SK-N-SH (cell line): ENCODE measurements at regions not wholly inside any gene's neighbourhood (a gene's known extent, or its start where the extent isn't known, plus 50 kb on each side); places are given as distances from the start of the nearest gene placed in this dataset.

ENCODE experiments used
- CTCF ChIA-PET: fragments of 300-600, 350-600 bp; formaldehyde crosslinking; extraction: SDS; loops from one replicate; lab custom pipeline; 2021; lab: Yijun Ruan, JAX
- POLR2A ChIA-PET: fragments of 350-600 bp; sonication (Branson Sonifier 250); formaldehyde crosslinking; extraction: SDS; loops from one replicate; lab custom pipeline; 2020; ENCODE audit warnings: antibody characterized with exemption, inconsistent platforms; lab: Yijun Ruan, JAX
- DNase-seq: peaks from one replicate; pipeline ENCODE4 v3.0.0; 2012
- H2AFZ ChIP-seq: fragments of 200-600 bp; sonication (generic); 2 replicates; pipeline ENCODE4 v1.8.1; 2016; ENCODE audit warnings: antibody characterized with exemption, mild to moderate bottlenecking, low read depth
- H3F3A ChIP-seq: fragments of 200-600 bp; sonication (generic); replicated peaks from 2 replicates; pipeline ENCODE3; 2016; ENCODE audit warnings: antibody characterized with exemption, mild to moderate bottlenecking; ENCODE audit not compliant: insufficient read depth
- H3K27ac ChIP-seq, 2 experiments: fragments of 200-500 bp in 1 of 2; fragments of 200-600 bp in 1 of 2; sonication (Bioruptor generic) in 1 of 2; sonication (generic), shearing (Covaris generic) in 1 of 2; 2 replicates each; pipeline versions ENCODE4 v1.5.1 to v1.6.1; 2014 to 2016; ENCODE audit warnings: low read depth in 2 of 2, inconsistent platforms in 1 of 2, low read length in 1 of 2, mild to moderate bottlenecking in 1 of 2, mixed read lengths in 1 of 2
- H3K27me3 ChIP-seq: fragments of 200-600 bp; sonication (generic), shearing (Covaris generic); 2 replicates; pipeline ENCODE4 v1.6.1; 2016; ENCODE audit warnings: mixed run types; ENCODE audit not compliant: insufficient read depth
- H3K36me3 ChIP-seq, 2 experiments: fragments of 200-500 bp in 1 of 2; fragments of 200-600 bp in 1 of 2; sonication (Bioruptor generic) in 1 of 2; sonication (generic) in 1 of 2; replicated peaks in 1 of 2; 2 replicates each; pipeline versions ENCODE3 to v1.5.1; 2014 to 2016; ENCODE audit warnings: low read length in 1 of 2, mild to moderate bottlenecking in 1 of 2; ENCODE audit not compliant: insufficient read depth in 2 of 2, control insufficient read depth in 1 of 2
- H3K4me1 ChIP-seq, 2 experiments: fragments of 200-500 bp in 1 of 2; fragments of 200-600 bp in 1 of 2; sonication (Bioruptor generic) in 1 of 2; sonication (generic), shearing (Covaris generic) in 1 of 2; 2 replicates each; pipeline versions ENCODE4 v1.5.1 to v1.6.1; 2014 to 2016; ENCODE audit warnings: low read depth in 1 of 2, low read length in 1 of 2, mixed run types in 1 of 2; ENCODE audit not compliant: insufficient read depth in 2 of 2, control insufficient read depth in 1 of 2
- H3K4me2 ChIP-seq: fragments of 200-600 bp; sonication (generic), shearing (Covaris generic); 2 replicates; pipeline ENCODE4 v1.6.1; 2017; ENCODE audit warnings: mixed run types
- H3K4me3 ChIP-seq, 2 experiments: fragments of 200-500 bp in 1 of 2; fragments of 200-600 bp in 1 of 2; sonication (Bioruptor generic) in 1 of 2; sonication (generic), shearing (Covaris generic) in 1 of 2; 2 replicates each; pipeline versions ENCODE4 v1.5.1 to v1.8.1; 2014 to 2016; ENCODE audit warnings: low read depth in 2 of 2, inconsistent platforms in 1 of 2, low read length in 1 of 2, mild to moderate bottlenecking in 1 of 2, mixed read lengths in 1 of 2, moderate library complexity in 1 of 2
- H3K79me2 ChIP-seq: fragments of 200-600 bp; sonication (generic); 2 replicates; pipeline ENCODE4 v1.8.1; 2017; ENCODE audit warnings: mild to moderate bottlenecking; ENCODE audit not compliant: insufficient read depth
- H3K9ac ChIP-seq: fragments of 200-600 bp; sonication (generic); 2 replicates; pipeline ENCODE4 v1.6.1; 2017; ENCODE audit warnings: mixed run types
- H3K9me2 ChIP-seq: fragments of 200-600 bp; sonication (generic); 2 replicates; pipeline ENCODE4 v1.6.1; 2017; ENCODE audit warnings: mixed run types
- H3K9me3 ChIP-seq: fragments of 200-600 bp; sonication (generic); 2 replicates; pipeline ENCODE4 v1.6.1; 2017; ENCODE audit warnings: mixed run types, mild to moderate bottlenecking, moderate library complexity
- H4K20me1 ChIP-seq: fragments of 200-600 bp; sonication (generic); 2 replicates; pipeline ENCODE4 v1.6.1; 2017; ENCODE audit warnings: mild to moderate bottlenecking, mixed run types; ENCODE audit not compliant: insufficient read depth
- EP300 ChIP-seq, 2 experiments: IDR thresholded peaks; 2 replicates each; pipeline versions ENCODE4 v1.4.0 to v1.6.1; 2012; ENCODE audit warnings: borderline replicate concordance in 1 of 2, low read depth in 1 of 2, low read length in 1 of 2
- EZH2phosphoT487 ChIP-seq: fragments of 200-600 bp; sonication (generic); IDR thresholded peaks from 2 replicates; pipeline ENCODE4 v1.6.1; 2017; ENCODE audit warnings: low read depth, mixed run types, mild to moderate bottlenecking, antibody characterized with exemption, moderate library complexity, borderline replicate concordance
- FOXJ3 ChIP-seq: sonication (generic); formaldehyde crosslinking; IDR thresholded peaks from 2 replicates; pipeline ENCODE4 v1.5.1; 2020; ENCODE audit warnings: mild to moderate bottlenecking, missing genetic modification reagents
- FOXM1 ChIP-seq: IDR thresholded peaks from 2 replicates; pipeline ENCODE4 v1.4.0; 2012; ENCODE audit warnings: low read depth, mild to moderate bottlenecking
- IRF3 ChIP-seq: fragments of 150-350 bp; IDR thresholded peaks from 2 replicates; pipeline ENCODE4 v1.6.1; 2016; ENCODE audit warnings: mild to moderate bottlenecking, low read depth, low read length
- MAX ChIP-seq: IDR thresholded peaks from 2 replicates; pipeline ENCODE4 v1.4.0; 2012; ENCODE audit warnings: low read depth
- MEF2A ChIP-seq: IDR thresholded peaks from 2 replicates; pipeline ENCODE4 v1.4.0; 2012; ENCODE audit warnings: low read depth, borderline replicate concordance
- MXI1 ChIP-seq: IDR thresholded peaks from 2 replicates; pipeline ENCODE4 v1.6.1; 2012; ENCODE audit warnings: mild to moderate bottlenecking, low read depth, low read length, improper control_type of control experiment
- NRF1 ChIP-seq: IDR thresholded peaks from 2 replicates; pipeline ENCODE4 v1.6.1; 2012; ENCODE audit warnings: low read depth, mild to moderate bottlenecking, low read length
- PBX3 ChIP-seq: IDR thresholded peaks from 2 replicates; pipeline ENCODE4; 2012
- RAD21 ChIP-seq: IDR thresholded peaks from 2 replicates; pipeline ENCODE4 v1.6.1; 2012; ENCODE audit warnings: mild to moderate bottlenecking, low read length
- RCOR1 ChIP-seq: fragments of 150-350 bp; IDR thresholded peaks from 2 replicates; pipeline ENCODE4 v1.6.1; 2017; ENCODE audit warnings: antibody characterized with exemption, low read length
- RXRA ChIP-seq: IDR thresholded peaks from 2 replicates; pipeline ENCODE4 v1.4.0; 2012; ENCODE audit warnings: low read depth, mild to moderate bottlenecking, borderline replicate concordance
- SMC3 ChIP-seq: IDR thresholded peaks from 2 replicates; pipeline ENCODE4 v1.6.1; 2012; ENCODE audit warnings: low read depth, low read length, improper control_type of control experiment
- TAF1 ChIP-seq: IDR thresholded peaks from 2 replicates; pipeline ENCODE4 v1.6.1; 2012; ENCODE audit warnings: low read depth, mild to moderate bottlenecking, low read length, moderate library complexity, borderline replicate concordance
- TCF12 ChIP-seq: IDR thresholded peaks from 2 replicates; pipeline ENCODE4 v1.4.0; 2012
- TEAD4 ChIP-seq: IDR thresholded peaks from 2 replicates; pipeline ENCODE4 v1.4.0; 2012; ENCODE audit warnings: mild to moderate bottlenecking, borderline replicate concordance; ENCODE audit not compliant: insufficient read depth
- USF2 ChIP-seq: fragments of 150-350 bp; IDR thresholded peaks from 2 replicates; pipeline ENCODE4 v1.6.1; 2017; ENCODE audit warnings: antibody characterized with exemption, low read length, low read depth, borderline replicate concordance
- YY1 ChIP-seq: IDR thresholded peaks from 2 replicates; pipeline ENCODE4 v1.4.0; 2012; ENCODE audit warnings: low read depth, mild to moderate bottlenecking
- WGBS: methylation state at CpG from one replicate; pipeline ENCODE4 v1.1.6; 2017; ENCODE audit warnings: low lambda C conversion rate; 5-methylcytosine and 5-hydroxymethylcytosine counted together
- TF ChIP-seq, protein P1 (sequence below): IDR thresholded peaks from 2 replicates; pipeline ENCODE4 v1.4.0; 2012; ENCODE audit warnings: low read depth, borderline replicate concordance

GRCh38 chr2:41597680-41598079, 450.1 kb upstream of the PKDCC start:
- no peak overlapping the region for H3K4me3 ChIP-seq
- peaks cover 0 to 23% of the 10 kb centered on the region in 2 experiments; a peak in 1 of 4 replicates for H3K4me1 ChIP-seq
- H3K79me2 ChIP-seq, result no peaks in the 10 kb centered on the region
- H3K27me3 ChIP-seq, result no peaks in the 10 kb centered on the region
- no peak for TF ChIP-seq SMC3
- TF ChIP-seq EZH2phosphoT487, result no peak
- TF ChIP-seq MEF2A, result no peak
- no peak for TF ChIP-seq TAF1
- TF ChIP-seq RCOR1, result no peak
- TF ChIP-seq, protein P1, sequence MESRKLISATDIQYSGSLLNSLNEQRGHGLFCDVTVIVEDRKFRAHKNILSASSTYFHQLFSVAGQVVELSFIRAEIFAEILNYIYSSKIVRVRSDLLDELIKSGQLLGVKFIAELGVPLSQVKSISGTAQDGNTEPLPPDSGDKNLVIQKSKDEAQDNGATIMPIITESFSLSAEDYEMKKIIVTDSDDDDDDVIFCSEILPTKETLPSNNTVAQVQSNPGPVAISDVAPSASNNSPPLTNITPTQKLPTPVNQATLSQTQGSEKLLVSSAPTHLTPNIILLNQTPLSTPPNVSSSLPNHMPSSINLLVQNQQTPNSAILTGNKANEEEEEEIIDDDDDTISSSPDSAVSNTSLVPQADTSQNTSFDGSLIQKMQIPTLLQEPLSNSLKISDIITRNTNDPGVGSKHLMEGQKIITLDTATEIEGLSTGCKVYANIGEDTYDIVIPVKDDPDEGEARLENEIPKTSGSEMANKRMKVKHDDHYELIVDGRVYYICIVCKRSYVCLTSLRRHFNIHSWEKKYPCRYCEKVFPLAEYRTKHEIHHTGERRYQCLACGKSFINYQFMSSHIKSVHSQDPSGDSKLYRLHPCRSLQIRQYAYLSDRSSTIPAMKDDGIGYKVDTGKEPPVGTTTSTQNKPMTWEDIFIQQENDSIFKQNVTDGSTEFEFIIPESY, result no peak
- no peak for TF ChIP-seq TCF12
- no peak for TF ChIP-seq PBX3
- no peak for TF ChIP-seq RXRA
- TF ChIP-seq RAD21, result no peak
- TF ChIP-seq TEAD4, result no peak
- 0 out of 2 replicates have a peak overlapping the region, but pooled peaks have one; percentile 19 for H3K4me2 ChIP-seq
- 22% methylated on average over 2 of the region's 2 CpGs for WGBS
- no peak for DNase-seq
- H4K20me1 ChIP-seq, result no peaks in the 10 kb centered on the region
- POLR2A ChIA-PET, result no interaction called here
- no peak overlapping the region for H2AFZ ChIP-seq
- H3F3A ChIP-seq, result no peaks in the 10 kb centered on the region
- no peak overlapping the region for H3K9ac ChIP-seq
- H3K27ac ChIP-seq, result peak overlapping the region in 1 of 2 experiments; percentile 47; a peak in 1 of 4 replicates
- H3K9me2 ChIP-seq, result no peaks in the 10 kb centered on the region
- no peaks in the 10 kb centered on the region for H3K36me3 ChIP-seq
- H3K9me3 ChIP-seq, result no peaks in the 10 kb centered on the region
- CTCF ChIA-PET, result interaction anchor here (1.2 to 1.3 kb wide), 2 partner anchors 11 to 23 kb away, joined by 3 to 4 read pairs; no protein-coding TSS in a partner anchor

- no peaks in the 10 kb centered on the region for H4K20me1 ChIP-seq
- no peaks in the 10 kb centered on the region for H3K79me2 ChIP-seq
- H3K4me3 ChIP-seq, result no peak overlapping the region
- H2AFZ ChIP-seq, result peak overlapping the region; percentile 10; the same call in 1 of the 2 replicates
- H3K4me2 ChIP-seq, result 0 out of 2 replicates have a peak overlapping the region, but pooled peaks have one; percentile 19
- no peaks in the 10 kb centered on the region for H3K9me3 ChIP-seq
- WGBS, result 22% methylated on average over 5 of the region's 5 CpGs
- no peak for DNase-seq
- no peaks in the 10 kb centered on the region for H3K9me2 ChIP-seq
- no peaks in the 10 kb centered on the region for H3F3A ChIP-seq
- H3K36me3 ChIP-seq, result no peaks in the 10 kb centered on the region
- POLR2A ChIA-PET, result no interaction called here
- H3K4me1 ChIP-seq, result peaks cover 0 to 23% of the 10 kb centered on the region in 2 experiments; a peak in 1 of 4 replicates
- no peaks in the 10 kb centered on the region for H3K27me3 ChIP-seq
- H3K9ac ChIP-seq, result no peak overlapping the region
- CTCF ChIA-PET, result interaction anchor here (0.8 to 1.5 kb wide), 6 partner anchors 10 to 1685 kb away, joined by 3 to 4 read pairs (median 3); no protein-coding TSS in a partner anchor
- H3K27ac ChIP-seq, result peak overlapping the region in 1 of 2 experiments; percentile 47; a peak in 1 of 4 replicates
- TF ChIP-seq IRF3 (no peak), PBX3 (no peak), EP300 (IDR thresholded peaks at IDR 0.05; ENCODE audit: borderline replicate concordance in 1 of 2, low read depth in 1 of 2, low read length in 1 of 2) (no peak), TCF12 (no peak), FOXM1 (no peak), USF2 (no peak), MAX (no peak), NRF1 (no peak), FOXJ3 (no peak), YY1 (no peak), MXI1 (no peak)
Observed at GRCh38 chr2:41598161-41598894, 449.5 kb upstream of the PKDCC start.
